K562 (cell line): ENCODE measurements at regions not wholly inside any gene's neighbourhood (a gene's known extent, or its start where the extent isn't known, plus 50 kb on each side); places are given as distances from the start of the nearest gene placed in this dataset.

Source experiments
- ATAC-seq: fragments of 200-7000 bp; cut with Tn5 transposase; 3 replicates; pipeline ENCODE4 v1.9.1; 2020; ENCODE audit warnings: moderate library complexity
- BruUV-seq: library from RNA; stranded (reverse); fragments of 400-500 nt; replicated peaks from 2 replicates; lab custom pipeline; 2021; lab: Mats Ljungman, UMichigan
- CTCF ChIA-PET: fragments of 300-600 bp; formaldehyde crosslinking; extraction: SDS; loops from one replicate; lab custom pipeline; 2021; ENCODE audit warnings: low intra/inter-chr PET ratio; lab: Yijun Ruan, JAX
- POLR2A ChIA-PET: fragments of 300-600, 350-650 bp; sonication (Branson Sonifier 250); formaldehyde crosslinking; extraction: SDS; loops from one replicate; lab custom pipeline; 2021; ENCODE audit warnings: antibody characterized with exemption, inconsistent platforms; lab: Yijun Ruan, JAX
- DNase-seq, 4 experiments: peaks; one replicate each; pipeline versions ENCODE4 v3.0.0 to v3.0.0-alpha.2; 2011 to 2018; ENCODE audit warnings: low spot score in 3 of 4, mixed read lengths in 3 of 4; ENCODE audit errors: extremely low read depth in 1 of 4
- FAIRE-seq: peaks from 2 replicates; lab custom pipeline; 2011; peaks lifted over from hg19 to GRCh38; lab: Jason Lieb, UNC
- H2AFZ ChIP-seq: 2 replicates; pipeline ENCODE4 v1.6.0; 2011; ENCODE audit warnings: low read depth, low read length, control low read depth, inconsistent platforms
- H3K27ac ChIP-seq: fragments of 200-600 bp; 3 replicates; pipeline ENCODE4 v1.8.0; 2011; ENCODE audit warnings: low read depth, mild to moderate bottlenecking, control low read depth, inconsistent platforms, low read length, moderate library complexity, mixed read lengths; ENCODE audit errors: extremely low read depth
- H3K27me3 ChIP-seq, 2 experiments: fragments of 300-600 bp in 1 of 2; 2 replicates in 1 of 2; 3 replicates in 1 of 2; pipeline versions ENCODE4 v1.6.0 to v1.8.0; 2011; ENCODE audit warnings: inconsistent platforms in 2 of 2, low read length in 2 of 2, mild to moderate bottlenecking in 1 of 2, mixed read lengths in 1 of 2, moderate library complexity in 1 of 2; ENCODE audit not compliant: control insufficient read depth in 2 of 2, insufficient read depth in 2 of 2
- H3K36me3 ChIP-seq: fragments of 300-600 bp; 3 replicates; pipeline ENCODE4 v1.8.0; 2011; ENCODE audit warnings: mild to moderate bottlenecking, low read length, inconsistent platforms; ENCODE audit not compliant: control insufficient read depth, insufficient read depth
- H3K4me1 ChIP-seq, 2 experiments: fragments of 200-600 bp in 1 of 2; replicated peaks in 1 of 2; 2 replicates in 1 of 2; 3 replicates in 1 of 2; pipeline versions ENCODE4 v1.5.1 to v1.8.0; 2011; ENCODE audit warnings: inconsistent platforms in 2 of 2, low read length in 2 of 2, mild to moderate bottlenecking in 1 of 2, mixed read lengths in 1 of 2, moderate library complexity in 1 of 2; ENCODE audit not compliant: control insufficient read depth in 2 of 2, insufficient read depth in 2 of 2
- H3K4me2 ChIP-seq: 2 replicates; pipeline ENCODE4 v1.6.1; 2011; ENCODE audit warnings: low read length, control low read depth, inconsistent platforms, mixed read lengths; ENCODE audit not compliant: insufficient read depth
- H3K4me3 ChIP-seq: fragments of 200-600 bp; sonication (generic), shearing (Covaris generic); 2 replicates; pipeline ENCODE4 v1.5.1; 2016; ENCODE audit warnings: control low read depth, inconsistent platforms
- H3K79me2 ChIP-seq: fragments of 200-600 bp; 3 replicates; pipeline ENCODE4 v1.8.0; 2011; ENCODE audit warnings: low read length, inconsistent platforms; ENCODE audit not compliant: control insufficient read depth, insufficient read depth
- H3K9ac ChIP-seq, 2 experiments: 2 replicates each; pipeline versions ENCODE4 v1.6.0 to v1.6.1; 2011; ENCODE audit warnings: low read depth in 2 of 2, low read length in 2 of 2, control low read depth in 1 of 2, inconsistent platforms in 1 of 2, mild to moderate bottlenecking in 1 of 2, mixed read lengths in 1 of 2; ENCODE audit not compliant: insufficient read depth in 1 of 2
- H3K9me1 ChIP-seq: one replicate; pipeline ENCODE4 v1.6.0; 2011; ENCODE audit warnings: inconsistent platforms, mild to moderate bottlenecking, low read length, moderate library complexity; ENCODE audit not compliant: control insufficient read depth, insufficient read depth
- H3K9me3 ChIP-seq: replicated peaks from 2 replicates; pipeline ENCODE4 v1.5.1; 2011; ENCODE audit warnings: low read depth, low read length, inconsistent platforms; ENCODE audit not compliant: control insufficient read depth, insufficient read depth
- H4K20me1 ChIP-seq: replicated peaks from 2 replicates; pipeline ENCODE4 v1.6.1; 2011; ENCODE audit warnings: low read length, inconsistent platforms, mixed read lengths; ENCODE audit not compliant: control insufficient read depth, insufficient read depth
- CBX5 ChIP-seq: IDR thresholded peaks from 2 replicates; pipeline ENCODE4 v1.6.1; 2014; ENCODE audit warnings: low read depth, borderline replicate concordance
- ETV1 ChIP-seq: fragments of 450-650 bp; conservative IDR thresholded peaks from 2 replicates; pipeline ENCODE4 v1.6.1; 2016; ENCODE audit warnings: missing genetic modification characterization, control low read depth, low read depth, missing compliant biosample characterization
- HLTF ChIP-seq: fragments of 450-650 bp; IDR thresholded peaks from 2 replicates; pipeline ENCODE4 v1.6.1; 2016
- MCM5 ChIP-seq: fragments of 450-650 bp; IDR thresholded peaks from 2 replicates; pipeline ENCODE4 v1.6.1; 2016; ENCODE audit warnings: low read depth
- PTRF ChIP-seq: fragments of 450-650 bp; IDR thresholded peaks from 2 replicates; pipeline ENCODE4 v1.6.1; 2016; ENCODE audit warnings: mild to moderate bottlenecking, missing genetic modification characterization, missing compliant biosample characterization
- RBM17 ChIP-seq: fragments of 200-400 bp; formaldehyde crosslinking; IDR thresholded peaks from 2 replicates; pipeline ENCODE4 v1.6.1; 2017; ENCODE audit warnings: low read depth, mild to moderate bottlenecking, low read length, borderline replicate concordance
- ZNF143 ChIP-seq: sonication (generic); formaldehyde crosslinking; IDR thresholded peaks from 2 replicates; pipeline ENCODE4 v1.9.0; 2022; ENCODE audit warnings: mild to moderate bottlenecking, missing genetic modification reagents
- ZNF224 ChIP-seq: sonication (generic); formaldehyde crosslinking; IDR thresholded peaks from 2 replicates; pipeline ENCODE4 v1.8.0; 2022; ENCODE audit warnings: mild to moderate bottlenecking, missing genetic modification reagents
- ZNF583 ChIP-seq: fragments of 250-450 bp; sonication (Bioruptor Pico); IDR thresholded peaks from 2 replicates; pipeline ENCODE4 v1.4.0; 2020
- WGBS: fragments of 100-300 bp; shearing (Covaris generic); methylation state at CpG from one replicate; pipeline ENCODE4 v1.1.6; 2016; ENCODE audit warnings: low coverage, mixed read lengths; ENCODE audit not compliant: insufficient coverage; ENCODE audit errors: missing lambda C conversion rate; 5-methylcytosine and 5-hydroxymethylcytosine counted together
- in situ Hi-C: fragments of 300-500 bp; cut with MboI; formaldehyde crosslinking; loops from 4 replicates; pipeline ENCODE4 v1.15.0; 2018; ENCODE audit warnings: inconsistent platforms, mixed read lengths
- intact Hi-C: fragments of 100-400 bp; cut with micrococcal nuclease; formaldehyde crosslinking; loops from 2 replicates; pipeline ENCODE4 v1.14.2; 2022
- TF ChIP-seq, protein P1 (sequence below): fragments of 250-450 bp; sonication (Bioruptor Pico); IDR thresholded peaks from 2 replicates; pipeline ENCODE4 v1.4.0; 2020; ENCODE audit warnings: mild to moderate bottlenecking, moderate library complexity

GRCh38 chr2:210814251-210815025 lies 258.0 kb downstream of the CPS1 start:
- ATAC-seq (no peak), DNase-seq (no peak)
- intact Hi-C loops, result no loop called here
- in situ Hi-C loops, result no loop called here
- H4K20me1 ChIP-seq, result no peaks in the 10 kb centered on the region
- no peak overlapping the region for H3K4me2 ChIP-seq
- no peak overlapping the region for H3K27ac ChIP-seq
- H3K9ac ChIP-seq, result no peak overlapping the region
- no peaks in the 10 kb centered on the region for H3K9me3 ChIP-seq
- H3K9me1 ChIP-seq, result no peaks in the 10 kb centered on the region
- TF ChIP-seq ZNF583 (CRISPR knock-in tag) (no peak), ZNF224 (CRISPR knock-in tag) (no peak), ZNF143 (CRISPR knock-in tag) (no peak), HLTF (no peak), ETV1 (no peak), CBX5 (no peak), MCM5 (no peak), RBM17 (no peak), PTRF (no peak)
- TF ChIP-seq, protein P1, sequence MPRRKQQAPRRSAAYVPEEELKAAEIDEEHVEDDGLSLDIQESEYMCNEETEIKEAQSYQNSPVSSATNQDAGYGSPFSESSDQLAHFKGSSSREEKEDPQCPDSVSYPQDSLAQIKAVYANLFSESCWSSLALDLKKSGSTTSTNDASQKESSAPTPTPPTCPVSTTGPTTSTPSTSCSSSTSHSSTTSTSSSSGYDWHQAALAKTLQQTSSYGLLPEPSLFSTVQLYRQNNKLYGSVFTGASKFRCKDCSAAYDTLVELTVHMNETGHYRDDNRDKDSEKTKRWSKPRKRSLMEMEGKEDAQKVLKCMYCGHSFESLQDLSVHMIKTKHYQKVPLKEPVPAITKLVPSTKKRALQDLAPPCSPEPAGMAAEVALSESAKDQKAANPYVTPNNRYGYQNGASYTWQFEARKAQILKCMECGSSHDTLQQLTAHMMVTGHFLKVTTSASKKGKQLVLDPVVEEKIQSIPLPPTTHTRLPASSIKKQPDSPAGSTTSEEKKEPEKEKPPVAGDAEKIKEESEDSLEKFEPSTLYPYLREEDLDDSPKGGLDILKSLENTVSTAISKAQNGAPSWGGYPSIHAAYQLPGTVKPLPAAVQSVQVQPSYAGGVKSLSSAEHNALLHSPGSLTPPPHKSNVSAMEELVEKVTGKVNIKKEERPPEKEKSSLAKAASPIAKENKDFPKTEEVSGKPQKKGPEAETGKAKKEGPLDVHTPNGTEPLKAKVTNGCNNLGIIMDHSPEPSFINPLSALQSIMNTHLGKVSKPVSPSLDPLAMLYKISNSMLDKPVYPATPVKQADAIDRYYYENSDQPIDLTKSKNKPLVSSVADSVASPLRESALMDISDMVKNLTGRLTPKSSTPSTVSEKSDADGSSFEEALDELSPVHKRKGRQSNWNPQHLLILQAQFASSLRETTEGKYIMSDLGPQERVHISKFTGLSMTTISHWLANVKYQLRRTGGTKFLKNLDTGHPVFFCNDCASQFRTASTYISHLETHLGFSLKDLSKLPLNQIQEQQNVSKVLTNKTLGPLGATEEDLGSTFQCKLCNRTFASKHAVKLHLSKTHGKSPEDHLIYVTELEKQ (CRISPR knock-in tag), result no peak
- TF ChIP-seq, all 486 proteins: peak for 0
- CTCF ChIA-PET, result no interaction called here
- 0% methylated on average over 1 of the region's 1 CpG for WGBS
- Histone ChIP-seq H3K79me2 (no peaks in the 10 kb centered on the region), H3K4me1 (no peaks in the 10 kb centered on the region), H3K36me3 (no peaks in the 10 kb centered on the region), H3K4me3 (no peak overlapping the region), H3K27me3 (no peaks in the 10 kb centered on the region), H2AFZ (no peak overlapping the region)
- FAIRE-seq, result no peak
- no TSS peak for BruUV-seq
- POLR2A ChIA-PET, result no interaction called here
